ENCODE measurements at regions not wholly inside any gene's neighbourhood (a gene's known extent, or its start where the extent isn't known, plus 50 kb on each side); places are given as distances from the start of the nearest gene placed in this dataset.
"Not testable (repeated sequence)": the region's sequence is repeated elsewhere in the genome, so short reads cannot be mapped to it uniquely, and the experiment has no call there.

GRCh38 chr18:56482813-56483212, 155.6 kb downstream of the TXNL1 start:
- TF ChIP-seq CTCF, POLR2A (IDR thresholded peaks at IDR 0.05): not testable (repeated sequence)

All from ovary (tissue), 3 donors.